Keratinocyte (primary cell): ENCODE measurements at regions not wholly inside any gene's neighbourhood (a gene's known extent, or its start where the extent isn't known, plus 50 kb on each side); places are given as distances from the start of the nearest gene placed in this dataset.

Source experiments
- DNase-seq: peaks from one replicate; pipeline ENCODE4 v3.0.0-alpha.2; 2011; ENCODE audit warnings: low read depth, missing footprints, low spot score
- FAIRE-seq: peaks from 2 replicates; lab custom pipeline; 2011; peaks lifted over from hg19 to GRCh38; lab: Jason Lieb, UNC
- H2AFZ ChIP-seq: 2 replicates; pipeline ENCODE4 v1.6.0; 2012; ENCODE audit warnings: low read length, control low read depth, inconsistent platforms; ENCODE audit not compliant: control insufficient read depth
- H3K27ac ChIP-seq: 2 replicates; pipeline ENCODE4 v1.5.1; 2011; ENCODE audit warnings: low read length; ENCODE audit not compliant: control insufficient read depth, insufficient read depth
- H3K27me3 ChIP-seq: 3 replicates; pipeline ENCODE4 v1.6.0; 2011; ENCODE audit warnings: low read length; ENCODE audit not compliant: control insufficient read depth, insufficient read depth; ENCODE audit errors: extremely low read depth
- H3K36me3 ChIP-seq, 2 experiments: 2 replicates in 1 of 2; 3 replicates in 1 of 2; pipeline ENCODE4 v1.5.1; 2011; ENCODE audit warnings: low read length in 2 of 2, mild to moderate bottlenecking in 1 of 2; ENCODE audit not compliant: control insufficient read depth in 2 of 2, insufficient read depth in 2 of 2; ENCODE audit errors: extremely low read depth in 1 of 2
- H3K4me1 ChIP-seq: 3 replicates; pipeline ENCODE4 v1.5.1; 2011; ENCODE audit warnings: low read length; ENCODE audit not compliant: control insufficient read depth, insufficient read depth; ENCODE audit errors: extremely low read depth
- H3K4me2 ChIP-seq: 3 replicates; pipeline ENCODE4 v1.6.0; 2011; ENCODE audit warnings: low read depth, low read length; ENCODE audit not compliant: control insufficient read depth, insufficient read depth; ENCODE audit errors: extremely low read depth
- H3K4me3 ChIP-seq, 3 experiments: fragments of 200-600 bp in 1 of 3; sonication (generic) in 1 of 3; 2 replicates in 2 of 3; 3 replicates in 1 of 3; pipeline ENCODE4 v1.5.1; 2011 to 2016; ENCODE audit warnings: low read length in 3 of 3, mild to moderate bottlenecking in 3 of 3, control low read depth in 2 of 3, inconsistent platforms in 1 of 3, low read depth in 1 of 3, mixed read lengths in 1 of 3, mixed run types in 1 of 3, moderate library complexity in 1 of 3; ENCODE audit not compliant: control insufficient read depth in 2 of 3, insufficient read depth in 2 of 3; ENCODE audit errors: extremely low read depth in 1 of 3
- H3K79me2 ChIP-seq: 2 replicates; pipeline ENCODE4 v1.6.0; 2012; ENCODE audit warnings: low read length; ENCODE audit not compliant: control insufficient read depth, insufficient read depth
- H3K9ac ChIP-seq: 3 replicates; pipeline ENCODE4 v1.6.0; 2011; ENCODE audit warnings: low read length; ENCODE audit not compliant: control insufficient read depth, insufficient read depth; ENCODE audit errors: extremely low read depth
- H3K9me1 ChIP-seq: 3 replicates; pipeline ENCODE4 v1.6.0; 2011; ENCODE audit warnings: low read length; ENCODE audit not compliant: control insufficient read depth, insufficient read depth; ENCODE audit errors: extremely low read depth
- H3K9me3 ChIP-seq: 2 replicates; pipeline ENCODE4 v1.5.1; 2012; ENCODE audit warnings: low read depth, low read length; ENCODE audit not compliant: control insufficient read depth
- H4K20me1 ChIP-seq: 3 replicates; pipeline ENCODE4 v1.6.0; 2011; ENCODE audit warnings: low read length; ENCODE audit not compliant: control insufficient read depth, insufficient read depth; ENCODE audit errors: extremely low read depth
- CTCF ChIP-seq, 3 experiments: IDR thresholded peaks in 1 of 3; conservative IDR thresholded peaks in 1 of 3; optimal IDR thresholded peaks in 1 of 3; 2 replicates in 2 of 3; 3 replicates in 1 of 3; pipeline versions ENCODE3 to v1.5.1; 2011; ENCODE audit warnings: low read length in 3 of 3, mild to moderate bottlenecking in 3 of 3, moderate library complexity in 2 of 3, control low read depth in 1 of 3, inconsistent platforms in 1 of 3; ENCODE audit not compliant: insufficient read depth in 2 of 3; ENCODE audit errors: extremely low read depth in 1 of 3
- EZH2 ChIP-seq: IDR thresholded peaks from one replicate; pipeline ENCODE4 v1.6.1; 2012; ENCODE audit warnings: inconsistent platforms, mild to moderate bottlenecking, low read length, moderate library complexity
- dilution Hi-C: fragments of 300-500 bp; cut with MboI; formaldehyde crosslinking; loops from one replicate; pipeline ENCODE4 v1.7.0; 2020; ENCODE audit warnings: low sequenced_read_pairs; ENCODE audit not compliant: extremely low pct_ligation_motif_present

- Histone ChIP-seq H3K4me1 (peaks cover 13% of the 10 kb centered on the region), H3K79me2 (no peaks in the 10 kb centered on the region), H3K9me1 (no peaks in the 10 kb centered on the region), H3K4me3 (no peak overlapping the region), H3K9ac (no peak overlapping the region), H3K27ac (no peak overlapping the region), H4K20me1 (no peaks in the 10 kb centered on the region), H3K9me3 (no peaks in the 10 kb centered on the region), H3K4me2 (no peak overlapping the region), H3K36me3 (no peaks in the 10 kb centered on the region), H2AFZ (no peak overlapping the region), H3K27me3 (no peaks in the 10 kb centered on the region)
- TF ChIP-seq CTCF (optimal IDR thresholded peaks at IDR 0.05 in 1 of 3, IDR thresholded peaks at IDR 0.05 in 1 of 3, conservative IDR thresholded peaks at IDR 0.05 in 1 of 3; ENCODE audit: extremely low read depth in 1 of 3, insufficient read depth in 2 of 3, low read length in 3 of 3) = no peak
- TF ChIP-seq EZH2 = no peak
- DNase-seq = no peak
- no peak for FAIRE-seq
- dilution Hi-C loops = no loop called here
These were observed 408.2 kb upstream of the TLE4 start for GRCh38 chr9:79163544-79163943.

- Histone ChIP-seq H3K9me3 (no peaks in the 10 kb centered on the region), H3K36me3 (no peaks in the 10 kb centered on the region), H3K27me3 (no peaks in the 10 kb centered on the region), H2AFZ (no peak overlapping the region), H3K27ac (no peak overlapping the region), H3K4me1 (peaks cover 13% of the 10 kb centered on the region), H3K9me1 (no peaks in the 10 kb centered on the region), H3K9ac (no peak overlapping the region), H4K20me1 (no peaks in the 10 kb centered on the region), H3K79me2 (no peaks in the 10 kb centered on the region), H3K4me2 (no peak overlapping the region), H3K4me3 (no peak overlapping the region)
- TF ChIP-seq EZH2 = no peak
- no peak for TF ChIP-seq CTCF (optimal IDR thresholded peaks at IDR 0.05 in 1 of 3, IDR thresholded peaks at IDR 0.05 in 1 of 3, conservative IDR thresholded peaks at IDR 0.05 in 1 of 3; ENCODE audit: extremely low read depth in 1 of 3, insufficient read depth in 2 of 3, low read length in 3 of 3)
- dilution Hi-C loops = no loop called here
- FAIRE-seq (no peak), DNase-seq (no peak)
These were observed 407.4 kb upstream of the TLE4 start for GRCh38 chr9:79164406-79164805.
